SJCRH30 (cell line): ENCODE measurements at regions not wholly inside any gene's neighbourhood (a gene's known extent, or its start where the extent isn't known, plus 50 kb on each side); places are given as distances from the start of the nearest gene placed in this dataset.

Experiments
- DNase-seq, 2 experiments: peaks; one replicate each; pipeline ENCODE4 v3.0.0-alpha.2; 2015 to 2020
- H3K27ac ChIP-seq: fragments of 250-450 bp; sonication (Bioruptor Pico); 2 replicates; pipeline ENCODE4 v1.5.1; 2020; ENCODE audit warnings: mild to moderate bottlenecking, moderate library complexity
- H3K27me3 ChIP-seq: fragments of 250-450 bp; sonication (Bioruptor Pico); 2 replicates; pipeline ENCODE4 v1.5.1; 2020; ENCODE audit warnings: mild to moderate bottlenecking, moderate library complexity
- H3K36me3 ChIP-seq: fragments of 250-450 bp; sonication (Bioruptor Pico); 2 replicates; pipeline ENCODE4 v1.5.1; 2020; ENCODE audit warnings: mild to moderate bottlenecking, moderate library complexity
- H3K4me1 ChIP-seq: fragments of 250-450 bp; sonication (Bioruptor Pico); 2 replicates; pipeline ENCODE4 v1.5.1; 2020; ENCODE audit warnings: mild to moderate bottlenecking, moderate library complexity
- H3K4me3 ChIP-seq: fragments of 250-450 bp; sonication (Bioruptor Pico); 2 replicates; pipeline ENCODE4 v1.5.1; 2020; ENCODE audit warnings: mild to moderate bottlenecking, moderate library complexity
- H3K9me3 ChIP-seq: fragments of 250-450 bp; sonication (Bioruptor Pico); replicated peaks from 2 replicates; pipeline ENCODE4 v1.5.1; 2020; ENCODE audit warnings: mild to moderate bottlenecking, moderate library complexity

DNA sequence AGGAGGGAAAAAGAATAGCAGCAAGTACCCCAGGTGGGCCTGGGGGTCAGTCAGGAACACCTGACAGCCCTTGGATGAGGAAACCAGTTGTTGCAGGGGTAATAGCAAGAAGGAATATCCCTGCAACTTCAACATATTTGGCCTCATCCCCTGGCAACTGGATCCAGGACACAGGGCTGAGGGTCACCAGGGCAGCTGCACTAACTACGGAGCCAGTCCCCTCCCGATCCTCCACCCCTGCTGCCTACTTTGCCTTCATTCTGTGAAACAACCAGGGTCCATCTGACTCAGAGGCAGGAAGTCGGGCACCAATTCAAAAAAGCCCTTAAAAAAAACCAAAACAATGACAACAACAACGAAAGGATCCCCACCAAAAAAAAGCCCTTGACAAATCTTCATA is 52.9 kb downstream of the FRMPD3 start:
- Histone ChIP-seq H3K27me3 (no peaks in the 10 kb centered on the region), H3K4me3 (no peak overlapping the region), H3K4me1 (no peaks in the 10 kb centered on the region), H3K27ac (no peak overlapping the region), H3K9me3 (no peaks in the 10 kb centered on the region), H3K36me3 (no peaks in the 10 kb centered on the region)
- DNase-seq, result no peak

GRCh38 chrX:107504006-107504405 is 54.6 kb downstream of the FRMPD3 start:
- Histone ChIP-seq H3K27ac (no peak overlapping the region), H3K9me3 (no peaks in the 10 kb centered on the region), H3K27me3 (no peaks in the 10 kb centered on the region), H3K36me3 (no peaks in the 10 kb centered on the region), H3K4me1 (no peaks in the 10 kb centered on the region), H3K4me3 (no peak overlapping the region)
- DNase-seq, result no peak

GRCh38 chrX:107505223-107505622 is 55.8 kb downstream of the FRMPD3 start:
- H3K27me3 ChIP-seq, result no peaks in the 10 kb centered on the region
- DNase-seq, result no peak
- H3K4me1 ChIP-seq, result no peaks in the 10 kb centered on the region
- H3K27ac ChIP-seq, result no peak overlapping the region
- H3K4me3 ChIP-seq, result no peak overlapping the region
- H3K9me3 ChIP-seq, result no peaks in the 10 kb centered on the region
- H3K36me3 ChIP-seq, result no peaks in the 10 kb centered on the region

GRCh38 chrX:107506596-107507031 is 57.2 kb downstream of the FRMPD3 start:
- no peak overlapping the region for H3K4me3 ChIP-seq
- H3K4me1 ChIP-seq, result no peaks in the 10 kb centered on the region
- H3K27ac ChIP-seq, result no peak overlapping the region
- H3K9me3 ChIP-seq, result no peaks in the 10 kb centered on the region
- H3K36me3 ChIP-seq, result no peaks in the 10 kb centered on the region
- H3K27me3 ChIP-seq, result no peaks in the 10 kb centered on the region
- DNase-seq, result no peak

DNA sequence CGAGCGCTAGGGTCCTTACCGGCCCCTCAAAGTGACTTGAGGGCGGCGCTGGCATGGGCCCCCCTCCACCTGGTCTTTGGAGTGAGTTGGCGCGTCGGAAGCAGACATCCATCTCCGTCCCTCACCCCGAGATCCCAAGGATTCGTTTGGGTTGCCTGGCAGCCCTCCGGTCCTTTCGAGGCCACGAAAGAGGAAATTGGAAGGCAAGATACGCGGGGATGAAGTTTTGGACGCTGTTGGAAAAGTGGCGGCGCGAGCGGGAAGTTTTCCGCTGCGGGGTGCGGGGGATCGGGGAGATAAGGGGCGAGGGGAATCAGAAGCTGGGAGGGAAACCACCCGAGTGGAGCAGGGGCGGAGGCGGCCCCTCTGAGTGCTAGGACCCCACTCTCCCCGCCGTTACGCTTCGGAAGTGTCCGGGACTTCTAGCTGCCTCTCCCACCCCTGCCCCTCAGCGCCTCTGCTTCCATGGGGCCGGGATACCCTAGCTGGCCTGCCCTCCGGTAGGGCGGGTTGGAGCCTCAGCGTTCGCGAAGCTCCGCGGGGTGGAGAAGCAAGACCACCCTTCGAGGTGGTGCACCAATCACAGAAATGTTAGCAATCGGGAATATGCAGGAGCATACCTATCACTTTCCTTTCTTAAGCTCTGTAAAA is 57.8 kb downstream of the FRMPD3 start:
- Histone ChIP-seq H3K27me3 (no peaks in the 10 kb centered on the region), H3K4me1 (no peaks in the 10 kb centered on the region), H3K27ac (no peak overlapping the region), H3K9me3 (no peaks in the 10 kb centered on the region), H3K36me3 (no peaks in the 10 kb centered on the region), H3K4me3 (no peak overlapping the region)
- DNase-seq, result no peak

DNA sequence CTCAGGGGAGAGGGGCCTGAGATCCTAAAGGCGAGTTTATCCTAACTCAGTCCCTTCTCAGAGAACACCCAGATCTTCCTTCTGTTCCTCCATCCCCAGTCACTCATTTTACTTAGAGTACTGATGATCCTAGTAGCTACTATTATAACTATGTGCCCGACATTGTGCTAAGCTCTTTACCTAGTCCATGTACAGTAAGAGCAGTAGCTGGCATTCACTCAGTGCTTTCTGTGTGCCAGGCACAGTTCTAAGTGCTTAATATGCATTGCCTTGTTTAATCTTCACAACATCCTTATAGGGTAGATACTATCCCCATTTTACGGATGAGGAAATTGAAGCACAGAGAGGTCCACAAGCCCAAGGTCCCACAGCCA is 58.3 kb downstream of the FRMPD3 start:
- H3K27me3 ChIP-seq, result no peaks in the 10 kb centered on the region
- H3K27ac ChIP-seq, result no peak overlapping the region
- no peak overlapping the region for H3K4me3 ChIP-seq
- H3K4me1 ChIP-seq, result no peaks in the 10 kb centered on the region
- H3K9me3 ChIP-seq, result no peaks in the 10 kb centered on the region
- no peaks in the 10 kb centered on the region for H3K36me3 ChIP-seq
- no peak for DNase-seq

DNA sequence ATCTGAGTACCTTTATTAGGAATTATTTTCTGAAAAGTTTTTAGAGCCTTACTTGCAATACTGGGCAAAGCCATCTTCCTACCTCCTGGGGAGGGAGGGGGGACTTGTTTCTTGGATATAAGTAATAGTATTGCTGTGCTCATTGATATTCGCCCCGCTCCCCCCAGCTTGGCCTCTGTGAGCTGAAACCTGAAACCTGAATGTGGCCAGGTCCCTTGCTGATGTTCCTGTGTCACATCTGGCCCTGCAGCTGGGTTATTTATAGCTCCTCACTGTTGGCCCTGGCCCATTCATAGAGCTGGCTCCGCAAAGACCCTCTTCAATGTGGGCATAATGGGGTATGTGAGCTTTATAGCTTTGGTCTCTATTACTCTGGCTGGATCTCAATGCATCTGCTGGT is 59.5 kb downstream of the FRMPD3 start:
- Histone ChIP-seq H3K36me3 (no peaks in the 10 kb centered on the region), H3K9me3 (no peaks in the 10 kb centered on the region), H3K4me3 (no peak overlapping the region), H3K27me3 (no peaks in the 10 kb centered on the region), H3K4me1 (no peaks in the 10 kb centered on the region), H3K27ac (no peak overlapping the region)
- no peak for DNase-seq

GRCh38 chrX:107514944-107515343 is 65.5 kb downstream of the FRMPD3 start:
- no peak overlapping the region for H3K27ac ChIP-seq
- H3K36me3 ChIP-seq, result no peaks in the 10 kb centered on the region
- no peaks in the 10 kb centered on the region for H3K4me1 ChIP-seq
- H3K4me3 ChIP-seq, result no peak overlapping the region
- DNase-seq, result no peak
- no peaks in the 10 kb centered on the region for H3K9me3 ChIP-seq
- H3K27me3 ChIP-seq, result no peaks in the 10 kb centered on the region

GRCh38 chrX:107521877-107522586 is 72.6 kb downstream of the FRMPD3 start:
- DNase-seq, result no peak
- no peaks in the 10 kb centered on the region for H3K36me3 ChIP-seq

DNA sequence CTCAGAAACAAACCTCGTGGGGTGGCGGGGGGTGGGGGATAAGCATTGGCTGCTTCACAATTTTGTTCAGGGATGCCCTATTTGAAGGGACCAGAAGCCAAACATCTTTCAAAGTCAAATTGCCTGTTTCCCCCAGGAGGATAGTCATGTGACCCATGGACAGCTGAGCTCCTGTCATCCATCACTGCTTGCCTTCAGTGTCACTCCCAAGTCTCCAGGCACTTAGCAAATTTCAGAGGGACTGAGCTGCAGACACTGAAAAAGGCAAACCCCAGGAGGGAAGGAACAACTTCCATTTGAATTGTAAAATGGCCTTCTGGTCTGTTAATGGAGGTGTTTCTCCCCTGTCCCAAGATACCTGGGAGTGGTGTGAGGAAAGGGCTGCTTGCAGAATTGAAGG is 73.4 kb downstream of the FRMPD3 start:
- Histone ChIP-seq H3K36me3 (no peaks in the 10 kb centered on the region), H3K4me3 (no peak overlapping the region), H3K27me3 (no peaks in the 10 kb centered on the region), H3K4me1 (no peaks in the 10 kb centered on the region), H3K27ac (no peak overlapping the region), H3K9me3 (no peaks in the 10 kb centered on the region)
- DNase-seq, result no peak

More at GRCh38 chrX:107521877-107522586, 72.6 kb downstream of the FRMPD3 start:
- H3K27me3 ChIP-seq, result no peaks in the 10 kb centered on the region
- no peaks in the 10 kb centered on the region for H3K9me3 ChIP-seq
- no peak overlapping the region for H3K27ac ChIP-seq
- H3K4me3 ChIP-seq, result no peak overlapping the region
- H3K4me1 ChIP-seq, result no peaks in the 10 kb centered on the region

DNA sequence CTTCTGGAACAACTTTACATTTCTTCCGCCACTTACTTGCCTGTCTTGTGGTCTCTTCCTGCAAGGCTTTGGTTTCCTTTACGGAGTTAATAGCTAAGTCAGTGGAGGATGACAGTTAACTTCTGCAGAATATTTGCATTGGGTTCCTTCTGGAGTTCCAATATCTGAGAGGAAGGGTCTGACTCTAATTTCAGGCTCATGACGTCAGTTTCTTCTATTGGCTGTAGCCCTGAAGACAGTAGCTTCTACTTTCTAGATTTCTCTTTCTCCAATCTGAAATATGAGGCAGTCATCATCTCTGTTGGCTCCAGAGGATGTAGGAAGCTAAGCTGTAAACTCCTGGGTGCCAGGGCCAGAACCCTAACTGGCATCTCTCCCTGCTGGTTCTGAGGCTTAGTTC is 76.7 kb downstream of the FRMPD3 start:
- Histone ChIP-seq H3K27me3 (no peaks in the 10 kb centered on the region), H3K36me3 (no peaks in the 10 kb centered on the region)
- no peak for DNase-seq

GRCh38 chrX:107530141-107530540 is 80.7 kb downstream of the FRMPD3 start:
- Histone ChIP-seq H3K27ac (no peak overlapping the region), H3K36me3 (no peaks in the 10 kb centered on the region), H3K4me3 (no peak overlapping the region), H3K9me3 (no peaks in the 10 kb centered on the region), H3K27me3 (no peaks in the 10 kb centered on the region), H3K4me1 (no peaks in the 10 kb centered on the region)
- no peak for DNase-seq

More for the DNA sequence above, 76.7 kb downstream of the FRMPD3 start:
- H3K4me1 ChIP-seq, result no peaks in the 10 kb centered on the region
- no peak overlapping the region for H3K27ac ChIP-seq
- H3K9me3 ChIP-seq, result no peaks in the 10 kb centered on the region
- no peak overlapping the region for H3K4me3 ChIP-seq

GRCh38 chrX:107537815-107538214 is 88.4 kb downstream of the FRMPD3 start:
- Histone ChIP-seq H3K27ac (no peak overlapping the region), H3K9me3 (no peaks in the 10 kb centered on the region), H3K4me3 (no peak overlapping the region), H3K27me3 (no peaks in the 10 kb centered on the region), H3K4me1 (no peaks in the 10 kb centered on the region), H3K36me3 (no peaks in the 10 kb centered on the region)
- DNase-seq, result peak; percentile 28 to 63

DNA sequence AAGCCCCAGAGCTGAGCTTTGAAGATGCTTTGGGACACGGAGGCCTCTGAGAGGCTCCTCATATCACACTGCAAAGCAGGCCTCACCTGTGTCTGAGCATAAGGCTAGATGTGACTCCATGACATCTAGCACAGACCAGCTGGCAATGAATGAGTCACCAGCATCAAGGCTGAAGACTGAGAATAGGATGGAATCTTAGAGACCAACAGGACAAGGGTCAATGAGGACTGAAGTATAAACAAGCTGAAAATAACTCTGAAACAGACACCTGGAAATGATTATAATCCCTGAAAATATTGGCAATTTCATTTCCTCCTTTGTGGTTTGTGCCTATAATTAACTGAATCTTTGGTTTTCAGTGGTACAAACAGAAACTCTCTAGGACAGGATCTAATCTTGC is 87.1 kb upstream of the PRPS1 start:
- H3K36me3 ChIP-seq, result no peaks in the 10 kb centered on the region
- DNase-seq, result no peak
- no peak overlapping the region for H3K27ac ChIP-seq
- H3K27me3 ChIP-seq, result no peaks in the 10 kb centered on the region
- H3K9me3 ChIP-seq, result no peaks in the 10 kb centered on the region
- no peaks in the 10 kb centered on the region for H3K4me1 ChIP-seq
- H3K4me3 ChIP-seq, result no peak overlapping the region

GRCh38 chrX:107542040-107542439 is 86.3 kb upstream of the PRPS1 start:
- no peak overlapping the region for H3K27ac ChIP-seq
- H3K4me3 ChIP-seq, result no peak overlapping the region
- H3K36me3 ChIP-seq, result no peaks in the 10 kb centered on the region
- no peaks in the 10 kb centered on the region for H3K9me3 ChIP-seq
- no peaks in the 10 kb centered on the region for H3K27me3 ChIP-seq
- H3K4me1 ChIP-seq, result no peaks in the 10 kb centered on the region
- no peak for DNase-seq

DNA sequence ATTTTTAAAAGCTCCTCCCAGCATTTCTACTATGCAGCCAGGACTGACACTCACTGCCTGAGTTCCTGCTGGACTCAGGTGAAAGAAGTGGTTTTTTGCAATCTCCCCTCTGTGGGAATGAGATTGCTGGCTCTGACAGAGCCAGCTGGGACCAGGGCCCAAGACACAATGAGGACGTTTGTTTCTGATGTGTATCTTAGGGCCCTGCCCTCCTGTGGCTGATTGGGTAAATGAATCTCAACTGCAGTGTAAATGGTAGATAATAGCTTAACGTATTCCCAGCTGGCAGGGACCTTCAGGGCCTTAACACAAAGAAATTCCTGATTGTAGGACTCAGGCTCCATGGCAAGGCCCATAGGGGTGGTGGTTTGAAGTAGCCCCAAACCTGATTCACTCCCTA is 85.8 kb upstream of the PRPS1 start:
- Histone ChIP-seq H3K9me3 (no peaks in the 10 kb centered on the region), H3K27me3 (no peaks in the 10 kb centered on the region), H3K27ac (no peak overlapping the region), H3K4me1 (no peaks in the 10 kb centered on the region), H3K4me3 (no peak overlapping the region), H3K36me3 (no peaks in the 10 kb centered on the region)
- DNase-seq, result peak in 1 of 2 experiments; percentile 34
